ENCODE measurements at regions not wholly inside any gene's neighbourhood (a gene's known extent, or its start where the extent isn't known, plus 50 kb on each side); places are given as distances from the start of the nearest gene placed in this dataset.

DNA sequence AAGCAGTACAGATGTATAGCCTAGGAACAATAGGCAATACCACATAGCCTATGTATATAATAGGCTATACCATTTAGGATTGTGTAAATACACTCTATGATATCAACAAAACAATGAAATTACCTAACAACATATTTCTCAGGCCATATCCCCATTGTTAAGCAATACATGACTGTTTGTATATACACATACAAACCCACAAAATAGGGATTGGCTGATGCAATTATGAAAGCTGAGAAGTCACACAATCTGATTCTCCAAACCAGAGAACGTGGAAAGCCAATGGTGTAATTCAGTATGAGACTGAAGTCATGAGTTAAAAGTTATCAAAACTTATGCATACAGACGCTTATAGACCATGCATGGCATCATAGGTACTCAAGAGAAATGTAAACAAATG lies 700.1 kb upstream of the RAG2 start:
- ChIA-PET POLR2A (no interaction called here), CTCF (no interaction called here)
- TF ChIP-seq PKNOX1 (IDR thresholded peaks at IDR 0.05) (no peak), LEF1 (IDR thresholded peaks at IDR 0.05; ENCODE audit: borderline replicate concordance) (no peak), ELF4 (IDR thresholded peaks at IDR 0.05) (no peak), L3MBTL2 (conservative IDR thresholded peaks at IDR 0.05) (no peak), ZNF384 (IDR thresholded peaks at IDR 0.05) (no peak), FOXK2 (IDR thresholded peaks at IDR 0.05) (no peak), TARDBP (IDR thresholded peaks at IDR 0.05) (no peak), ARNT (IDR thresholded peaks at IDR 0.05) (no peak), HDGF (IDR thresholded peaks at IDR 0.05; ENCODE audit: borderline replicate concordance) (no peak)
- no peak for DNase-seq (ENCODE audit: extremely low spot score)

- ChIA-PET POLR2A (no interaction called here), CTCF (no interaction called here)
- DNase-seq (ENCODE audit: extremely low spot score) = no peak
- TF ChIP-seq FOXA1 (IDR thresholded peaks at IDR 0.05) (no peak), BHLHE40 (IDR thresholded peaks at IDR 0.05; ENCODE audit: borderline replicate concordance) (no peak), HDGF (IDR thresholded peaks at IDR 0.05; ENCODE audit: borderline replicate concordance) (no peak), ZNF384 (IDR thresholded peaks at IDR 0.05) (no peak), NFRKB (IDR thresholded peaks at IDR 0.05) (no peak), LEF1 (IDR thresholded peaks at IDR 0.05; ENCODE audit: borderline replicate concordance) (no peak), ELF4 (IDR thresholded peaks at IDR 0.05) (no peak), FOXK2 (IDR thresholded peaks at IDR 0.05) (no peak), SP1 (IDR thresholded peaks at IDR 0.05) (no peak), L3MBTL2 (conservative IDR thresholded peaks at IDR 0.05) (no peak), CTBP1 (IDR thresholded peaks at IDR 0.05; ENCODE audit: borderline replicate concordance) (no peak), SUZ12 (IDR thresholded peaks at IDR 0.05) (no peak), FOXM1 (IDR thresholded peaks at IDR 0.05; ENCODE audit: borderline replicate concordance) (no peak), ARNT (IDR thresholded peaks at IDR 0.05) (no peak), PKNOX1 (IDR thresholded peaks at IDR 0.05) (no peak)
These were observed 688.9 kb upstream of the RAG2 start for GRCh38 chr11:37286890-37287289.

DNA sequence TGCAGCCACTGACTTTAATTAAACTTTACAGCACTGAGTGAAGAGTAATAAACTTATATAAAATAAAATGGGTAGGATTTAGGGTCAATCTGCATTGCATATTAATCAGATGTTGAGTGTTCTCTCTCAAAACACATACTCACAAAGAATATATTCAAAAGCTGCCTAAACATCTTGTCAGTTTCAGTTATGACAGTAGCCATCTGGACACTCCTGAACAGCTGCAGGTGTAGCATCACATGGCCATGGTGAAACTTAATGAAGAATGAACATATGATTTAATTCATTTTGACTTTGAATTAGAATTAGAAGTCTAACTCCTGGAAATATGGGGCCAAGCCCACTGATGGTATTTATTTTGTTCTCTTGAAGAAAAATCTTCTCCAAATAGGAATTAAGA lies 684.3 kb upstream of the RAG2 start:
- TF ChIP-seq ARNT (IDR thresholded peaks at IDR 0.05) (no peak), PKNOX1 (IDR thresholded peaks at IDR 0.05) (no peak), ELF4 (IDR thresholded peaks at IDR 0.05) (no peak), CTBP1 (IDR thresholded peaks at IDR 0.05; ENCODE audit: borderline replicate concordance) (no peak), FOXK2 (IDR thresholded peaks at IDR 0.05) (no peak)
- ChIA-PET CTCF (no interaction called here), POLR2A (no interaction called here)

DNA sequence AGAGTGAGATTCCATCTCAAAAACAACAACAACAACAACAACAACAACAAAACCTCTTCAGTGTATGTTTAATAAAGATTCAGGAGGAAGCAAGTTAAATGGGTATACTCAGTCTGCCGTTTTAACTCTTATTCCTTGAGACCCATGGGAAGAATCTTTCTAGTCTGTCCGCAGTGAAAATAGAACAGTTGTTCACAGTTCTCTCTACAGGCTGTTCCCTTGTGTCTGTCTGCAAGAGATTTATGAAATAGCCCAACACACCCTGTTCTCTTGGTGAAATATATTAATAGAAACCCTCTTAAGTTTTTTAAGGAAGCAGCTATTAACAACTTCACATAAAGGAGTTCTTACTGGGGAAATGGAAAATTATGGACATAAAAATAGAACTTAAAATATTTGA lies 682.2 kb upstream of the RAG2 start:
- ChIA-PET CTCF (no interaction called here), POLR2A (no interaction called here)
- DNase-seq (ENCODE audit: extremely low spot score) = no peak
- TF ChIP-seq LEF1 (IDR thresholded peaks at IDR 0.05; ENCODE audit: borderline replicate concordance) (no peak), NFRKB (IDR thresholded peaks at IDR 0.05) (no peak), FOXM1 (IDR thresholded peaks at IDR 0.05; ENCODE audit: borderline replicate concordance) (no peak), FOXK2 (IDR thresholded peaks at IDR 0.05) (no peak), SP1 (IDR thresholded peaks at IDR 0.05) (no peak), HDGF (IDR thresholded peaks at IDR 0.05; ENCODE audit: borderline replicate concordance) (no peak), ARNT (IDR thresholded peaks at IDR 0.05) (no peak), FOXA1 (IDR thresholded peaks at IDR 0.05) (no peak), SUZ12 (IDR thresholded peaks at IDR 0.05) (no peak), ZNF384 (IDR thresholded peaks at IDR 0.05) (no peak), L3MBTL2 (conservative IDR thresholded peaks at IDR 0.05) (no peak), PKNOX1 (IDR thresholded peaks at IDR 0.05) (no peak), TARDBP (IDR thresholded peaks at IDR 0.05) (no peak), ELF4 (IDR thresholded peaks at IDR 0.05) (no peak), CTBP1 (IDR thresholded peaks at IDR 0.05; ENCODE audit: borderline replicate concordance) (no peak), BHLHE40 (IDR thresholded peaks at IDR 0.05; ENCODE audit: borderline replicate concordance) (no peak)

More for the DNA sequence above, 684.3 kb upstream of the RAG2 start:
- no peak for DNase-seq (ENCODE audit: extremely low spot score)

GRCh38 chr11:37277896-37278465 lies 679.9 kb upstream of the RAG2 start:
- no peak for DNase-seq (ENCODE audit: extremely low spot score)
- ChIA-PET CTCF (no interaction called here), POLR2A (no interaction called here)
- TF ChIP-seq BHLHE40 (IDR thresholded peaks at IDR 0.05; ENCODE audit: borderline replicate concordance) (no peak), ELF4 (IDR thresholded peaks at IDR 0.05) (no peak), CTBP1 (IDR thresholded peaks at IDR 0.05; ENCODE audit: borderline replicate concordance) (no peak), FOXK2 (IDR thresholded peaks at IDR 0.05) (no peak), FOXA1 (IDR thresholded peaks at IDR 0.05) (no peak)

- no peak for DNase-seq (ENCODE audit: extremely low spot score)
- ChIA-PET POLR2A (no interaction called here), CTCF (no interaction called here)
- TF ChIP-seq SUZ12 (IDR thresholded peaks at IDR 0.05) (no peak), ZNF384 (IDR thresholded peaks at IDR 0.05) (no peak), PKNOX1 (IDR thresholded peaks at IDR 0.05) (no peak), SP1 (IDR thresholded peaks at IDR 0.05) (no peak), FOXA1 (IDR thresholded peaks at IDR 0.05) (no peak), ELF4 (IDR thresholded peaks at IDR 0.05) (no peak), HDGF (IDR thresholded peaks at IDR 0.05; ENCODE audit: borderline replicate concordance) (no peak), LEF1 (IDR thresholded peaks at IDR 0.05; ENCODE audit: borderline replicate concordance) (no peak), FOXM1 (IDR thresholded peaks at IDR 0.05; ENCODE audit: borderline replicate concordance) (no peak), ARNT (IDR thresholded peaks at IDR 0.05) (no peak), BHLHE40 (IDR thresholded peaks at IDR 0.05; ENCODE audit: borderline replicate concordance) (no peak), L3MBTL2 (conservative IDR thresholded peaks at IDR 0.05) (no peak), FOXK2 (IDR thresholded peaks at IDR 0.05) (no peak), TARDBP (IDR thresholded peaks at IDR 0.05) (no peak)
These were observed 666.7 kb upstream of the RAG2 start for GRCh38 chr11:37264783-37265182.
